HG03045 (cell line): ENCODE measurements at regions not wholly inside any gene's neighbourhood (a gene's known extent, or its start where the extent isn't known, plus 50 kb on each side); places are given as distances from the start of the nearest gene placed in this dataset.

ENCODE experiments used
- ATAC-seq: cut with Tn5 transposase; IDR thresholded peaks from one replicate; pipeline ENCODE4 v1.9.1; 2021; ENCODE audit warnings: mild to moderate bottlenecking, moderate library complexity; ENCODE audit not compliant: unreplicated experiment

GRCh38 chr18:29063346-29063745, 886.4 kb upstream of the CDH2 start:
- no peak for ATAC-seq

GRCh38 chr18:29062921-29063320, 886.0 kb upstream of the CDH2 start:
- ATAC-seq, result no peak

GRCh38 chr18:29060349-29060748, 883.4 kb upstream of the CDH2 start:
- ATAC-seq, result no peak

DNA sequence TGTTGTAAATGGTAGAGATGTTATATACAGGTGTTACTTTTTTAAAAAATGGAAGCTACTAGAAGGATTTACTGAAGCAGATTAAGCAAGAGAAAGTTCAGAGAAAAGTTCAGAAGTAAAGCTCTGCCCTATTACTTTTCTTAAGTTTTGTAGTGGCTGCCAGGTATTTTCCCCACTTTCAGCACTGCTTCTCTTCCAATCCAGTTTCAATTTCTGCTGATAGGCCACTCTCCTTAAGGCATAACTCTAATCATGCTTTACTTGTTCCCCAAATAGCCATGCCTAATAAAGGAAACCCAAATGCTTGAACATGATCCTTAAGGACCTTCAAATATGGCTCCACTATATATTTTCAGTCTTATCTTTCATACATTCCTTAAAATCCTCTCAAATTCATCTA, 880.8 kb upstream of the CDH2 start:
- no peak for ATAC-seq

DNA sequence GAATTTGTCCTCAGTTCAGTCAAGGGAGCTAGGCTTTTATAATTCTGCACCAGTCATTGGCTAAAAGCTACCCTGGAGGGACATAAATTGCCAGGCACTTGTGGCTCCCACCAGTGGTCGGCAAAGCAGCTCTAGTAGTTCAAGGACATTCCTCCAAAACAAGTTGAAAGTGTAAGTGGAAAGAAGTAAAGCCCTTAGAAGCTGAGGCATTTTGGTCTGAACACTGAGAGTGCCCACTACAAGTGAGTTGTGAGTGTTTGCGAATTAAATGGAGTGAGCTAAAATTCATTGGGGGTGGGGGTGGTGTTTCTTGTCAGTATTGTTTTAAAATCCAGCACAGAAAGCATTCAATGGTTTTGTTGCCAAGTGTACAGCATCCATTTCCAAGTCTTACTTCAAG, 879.9 kb upstream of the CDH2 start:
- ATAC-seq, result no peak

- ATAC-seq, result no peak
Observed at GRCh38 chr18:29041976-29042375, 865.0 kb upstream of the CDH2 start.

DNA sequence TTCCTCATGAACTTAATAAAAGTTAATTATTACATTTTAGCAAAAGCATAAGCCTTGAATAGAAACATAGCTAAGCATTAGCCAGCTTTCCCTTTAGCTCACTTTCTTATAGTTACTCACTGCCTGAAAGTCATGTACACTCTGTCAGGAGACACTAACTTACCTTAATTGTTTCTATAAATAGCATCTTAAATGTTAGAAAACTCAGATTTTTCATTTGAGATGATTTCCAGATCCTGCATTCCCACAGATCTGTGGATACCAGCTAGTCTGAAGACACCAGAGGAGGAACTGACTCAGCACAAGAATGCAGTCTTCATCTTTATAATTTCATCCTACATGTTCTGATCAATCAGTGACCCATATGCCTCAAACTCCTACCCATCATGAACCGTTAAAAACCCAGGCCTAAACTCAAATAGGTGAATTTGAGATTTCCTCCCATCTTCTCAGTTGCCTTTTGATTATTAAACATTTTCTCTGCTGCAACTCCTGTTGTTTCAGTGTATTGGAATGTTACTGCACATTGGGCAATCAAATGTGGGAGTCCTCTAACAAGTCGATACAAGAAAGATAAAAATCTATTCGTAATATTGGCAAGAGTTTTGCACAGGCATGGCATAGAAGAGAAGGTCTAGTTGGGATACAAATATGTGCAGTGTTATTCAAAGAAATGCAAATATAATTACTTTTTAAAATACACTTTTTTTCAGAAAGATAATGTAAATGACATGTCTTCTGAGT, 857.4 kb upstream of the CDH2 start:
- ATAC-seq, result no peak

DNA sequence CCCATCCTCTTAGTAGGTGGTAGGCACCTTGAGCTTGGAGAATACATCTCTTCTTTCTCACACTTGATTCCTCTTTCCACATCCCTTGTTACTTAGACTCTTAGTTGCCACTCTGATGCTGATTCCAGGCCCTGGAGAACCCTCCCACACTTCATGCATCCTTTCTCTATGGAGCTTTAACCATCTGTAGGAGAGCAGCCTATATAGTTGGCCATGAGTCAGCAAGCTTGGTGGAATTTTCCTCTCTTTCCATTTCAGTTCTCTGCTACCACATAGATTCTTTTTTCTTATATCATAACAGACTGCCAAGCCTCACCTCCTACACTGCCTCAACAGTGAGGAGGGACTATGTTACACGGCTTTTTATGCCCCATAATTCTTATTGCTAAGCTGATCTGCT, 851.6 kb upstream of the CDH2 start:
- no peak for ATAC-seq

DNA sequence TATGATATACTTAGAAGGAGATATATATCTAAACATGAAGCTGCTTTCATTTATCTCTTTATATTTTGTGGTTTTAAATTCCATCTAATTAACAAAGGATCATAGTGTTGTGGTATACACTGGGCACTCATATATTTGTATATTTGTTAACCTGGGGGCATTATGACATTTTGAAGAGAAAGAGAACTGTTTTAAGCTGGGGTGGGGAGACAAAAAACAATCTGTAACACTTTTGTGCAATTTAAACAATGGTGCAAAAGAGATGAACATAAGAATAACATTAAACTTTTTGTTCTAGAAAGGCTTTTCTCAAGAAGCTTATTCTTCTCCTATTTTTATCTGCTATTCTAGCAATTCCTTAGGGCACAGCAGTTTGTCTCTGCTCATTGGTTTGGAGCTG, 842.0 kb upstream of the CDH2 start:
- no peak for ATAC-seq

GRCh38 chr18:29012883-29013465, 836.0 kb upstream of the CDH2 start:
- no peak for ATAC-seq

- no peak for ATAC-seq
Observed at GRCh38 chr18:29012364-29012763, 835.4 kb upstream of the CDH2 start.

- ATAC-seq, result no peak
Observed at GRCh38 chr18:29009250-29009803, 832.4 kb upstream of the CDH2 start.

- no peak for ATAC-seq
Observed at GRCh38 chr18:29008809-29009208, 831.9 kb upstream of the CDH2 start.

DNA sequence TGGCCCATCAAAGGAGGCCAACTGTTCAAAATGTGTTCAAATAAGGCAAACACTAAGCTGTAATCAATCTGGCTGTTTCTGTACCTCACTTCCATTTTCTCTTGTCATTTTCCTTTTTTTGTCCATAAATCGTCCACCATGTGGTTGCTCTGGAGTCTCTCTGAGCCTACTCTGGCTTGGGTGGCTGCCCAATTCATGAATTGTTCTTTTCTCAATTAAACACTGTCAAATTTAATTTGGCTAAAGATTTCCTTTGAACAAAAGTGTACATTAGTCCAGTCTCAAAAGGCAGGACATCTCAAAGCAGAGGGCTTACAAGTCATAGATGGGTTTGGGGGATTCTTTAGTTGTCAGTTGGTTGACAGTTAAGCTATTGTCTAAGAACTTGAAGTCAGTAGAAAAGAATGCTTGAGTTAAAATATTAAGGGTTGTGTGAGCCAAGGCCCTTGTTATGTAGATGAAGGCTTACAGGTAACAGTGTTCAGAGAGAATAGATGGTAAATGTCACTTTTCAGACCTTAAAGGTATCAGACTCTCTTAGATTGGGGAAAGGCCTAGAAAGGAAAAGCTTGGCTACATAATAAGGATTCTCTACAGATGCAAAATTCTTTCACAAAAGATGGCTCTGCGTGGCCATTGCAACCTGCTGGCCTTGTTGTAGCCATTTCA, 831.2 kb upstream of the CDH2 start:
- ATAC-seq, result no peak

DNA sequence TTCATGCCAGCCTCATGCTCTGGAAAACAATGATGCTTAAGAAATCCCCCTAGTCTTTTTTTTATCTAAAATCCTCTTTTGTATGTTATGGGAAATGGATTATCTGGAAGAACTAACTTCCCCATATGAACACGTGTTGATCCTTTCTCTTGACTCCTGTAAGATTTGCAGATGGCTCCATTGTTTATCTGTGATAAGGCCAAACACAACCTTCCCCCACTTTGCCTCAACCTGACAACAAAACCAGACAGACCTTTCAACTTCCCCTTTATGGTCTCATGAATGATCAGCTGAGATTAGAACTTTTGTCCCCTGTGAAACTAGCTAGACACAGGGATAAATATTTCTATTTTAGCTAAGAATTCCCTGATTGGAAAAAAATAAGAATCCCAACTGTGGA, 828.0 kb upstream of the CDH2 start:
- ATAC-seq, result no peak

DNA sequence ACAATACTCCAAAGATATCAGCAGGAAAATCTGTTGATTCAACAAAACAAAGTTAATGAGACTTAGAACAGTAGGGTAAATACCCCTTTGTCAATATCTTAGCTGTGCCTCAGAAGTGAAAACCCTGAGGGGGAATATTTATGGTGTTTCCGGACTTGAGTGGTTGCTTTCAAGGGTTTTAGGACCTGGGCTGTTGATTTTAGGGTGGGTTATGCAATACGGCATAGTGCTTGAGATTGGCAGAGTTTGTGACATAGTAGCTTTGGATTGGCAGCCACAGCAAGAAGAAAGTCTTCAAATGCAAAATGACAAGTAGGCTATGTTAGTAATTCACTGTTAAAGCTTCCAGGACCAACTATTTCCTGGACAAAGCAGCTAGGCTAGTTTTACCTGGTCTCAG, 826.3 kb upstream of the CDH2 start:
- ATAC-seq, result no peak

DNA sequence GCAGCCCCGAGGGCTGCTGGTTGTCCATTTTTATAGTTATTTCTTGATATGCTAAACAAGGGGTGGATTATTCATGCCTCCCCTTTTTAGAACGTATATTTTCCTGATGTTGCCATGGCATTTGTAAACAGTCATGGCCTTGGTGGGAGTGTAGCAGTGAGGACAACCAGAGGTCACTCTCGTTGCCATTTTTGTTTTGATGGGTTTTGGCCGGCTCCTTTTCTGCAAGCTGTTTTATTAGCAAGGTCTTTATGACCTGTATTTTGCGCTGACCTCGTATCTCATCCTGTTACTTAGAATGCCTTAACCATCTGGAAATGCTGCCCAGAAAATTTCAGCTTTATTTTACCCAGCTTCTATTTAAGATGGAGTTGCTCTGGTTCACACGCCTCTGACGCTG, 825.8 kb upstream of the CDH2 start:
- ATAC-seq, result no peak

GRCh38 chr18:28999726-29000125, 822.8 kb upstream of the CDH2 start:
- no peak for ATAC-seq

GRCh38 chr18:28995319-28995718, 818.4 kb upstream of the CDH2 start:
- ATAC-seq, result no peak

DNA sequence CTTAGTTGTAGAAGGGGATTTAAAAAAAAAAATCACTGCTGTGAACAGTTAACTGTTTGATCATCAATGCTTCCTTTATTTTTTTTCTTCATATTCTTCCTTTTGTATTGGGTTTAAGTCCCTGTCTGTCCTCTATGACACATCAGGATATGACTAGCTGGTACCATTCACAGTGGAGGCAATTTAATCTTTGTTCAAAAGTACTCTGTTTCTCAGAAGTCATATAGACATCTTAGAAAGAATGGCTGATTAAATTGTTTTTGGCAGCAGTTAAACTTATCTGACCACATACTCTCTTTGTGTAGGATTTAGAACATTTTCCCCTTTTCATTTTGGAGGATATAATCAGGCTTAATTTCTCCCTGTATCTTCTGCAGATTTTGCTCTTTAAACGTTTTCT, 807.8 kb upstream of the CDH2 start:
- ATAC-seq, result no peak

DNA sequence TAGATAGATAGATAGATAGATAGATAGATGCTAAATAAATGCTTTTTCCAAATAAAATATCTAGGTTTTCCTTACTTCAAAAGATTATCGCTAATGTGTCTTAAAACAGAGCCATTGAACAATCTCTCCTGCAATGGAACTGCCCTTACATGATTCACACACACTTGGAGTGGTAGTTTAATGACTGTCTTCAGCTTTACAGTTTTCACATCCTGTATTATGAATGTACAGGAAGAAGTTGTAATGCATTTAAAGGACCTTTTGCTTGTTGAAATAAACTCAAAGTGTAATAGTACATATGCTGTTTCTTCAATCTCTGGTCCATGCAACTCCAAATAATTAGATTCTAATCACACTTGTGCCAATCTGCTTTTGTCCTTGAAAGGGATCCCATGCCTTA, 797.6 kb upstream of the CDH2 start:
- ATAC-seq, result no peak

DNA sequence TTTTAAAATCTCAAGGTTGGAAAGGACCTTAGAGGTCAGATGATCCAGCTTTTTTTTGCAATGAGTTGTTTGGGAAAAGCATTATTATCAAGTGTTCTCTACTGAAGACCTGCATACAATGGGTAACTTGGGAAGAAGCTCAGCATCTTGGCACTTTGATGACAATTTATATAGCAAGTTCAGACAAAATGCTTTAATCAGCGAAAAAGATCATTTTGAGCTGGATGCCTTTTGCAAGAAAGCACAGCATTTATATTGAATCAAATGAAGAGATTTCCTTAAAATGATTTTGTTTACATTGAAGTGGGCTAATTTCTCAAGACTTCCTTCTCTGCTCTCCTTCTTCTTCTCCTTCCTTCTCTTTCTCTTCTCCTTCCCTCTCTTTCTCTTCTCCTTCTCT, 796.4 kb upstream of the CDH2 start:
- ATAC-seq, result no peak
